Spleen (tissue), 11 donors: ENCODE measurements at regions not wholly inside any gene's neighbourhood (a gene's known extent, or its start where the extent isn't known, plus 50 kb on each side); places are given as distances from the start of the nearest gene placed in this dataset.

Experiments
- DNase-seq: peaks from one replicate; pipeline ENCODE4 v3.0.0-alpha.2; 2020
- H3K27ac ChIP-seq, 8 donors: fragments of 200-600 bp; sonication (generic) in 7 of 8; 1 replicate in 4 of 8; 2 replicates in 4 of 8; pipeline versions ENCODE4 v1.5.0 to v1.8.0; 2016 to 2021; ENCODE audit warnings: inconsistent platforms in 4 of 8, mild to moderate bottlenecking in 4 of 8, moderate library complexity in 1 of 8
- H3K27me3 ChIP-seq, 7 donors: fragments of 200-600 bp; sonication (generic) in 6 of 7; replicated peaks in 1 of 7; 1 replicate in 4 of 7; 2 replicates in 3 of 7; pipeline versions ENCODE4 v1.5.0 to v1.8.0; 2016 to 2021; ENCODE audit warnings: inconsistent platforms in 3 of 7, mild to moderate bottlenecking in 1 of 7
- H3K36me3 ChIP-seq, 6 donors: fragments of 200-600 bp; sonication (generic) in 5 of 6; 1 replicate in 4 of 6; 2 replicates in 2 of 6; pipeline versions ENCODE4 v1.5.0 to v1.8.0; 2016 to 2021; ENCODE audit warnings: inconsistent platforms in 2 of 6
- H3K4me1 ChIP-seq, 6 donors: fragments of 200-600 bp; sonication (generic) in 5 of 6; 1 replicate in 3 of 6; 2 replicates in 3 of 6; pipeline versions ENCODE4 v1.5.0 to v1.8.0; 2016 to 2021; ENCODE audit warnings: inconsistent platforms in 3 of 6
- H3K4me3 ChIP-seq, 8 donors: fragments of 200-600 bp; sonication (generic) in 7 of 8; 1 replicate in 4 of 8; 2 replicates in 4 of 8; pipeline versions ENCODE4 v1.5.0 to v1.8.0; 2016 to 2021; ENCODE audit warnings: inconsistent platforms in 4 of 8, mild to moderate bottlenecking in 4 of 8, moderate library complexity in 2 of 8
- H3K9me3 ChIP-seq, 8 donors: fragments of 200-600 bp; sonication (generic) in 7 of 8; 1 replicate in 4 of 8; 2 replicates in 4 of 8; pipeline versions ENCODE4 v1.5.0 to v1.8.0; 2016 to 2021; ENCODE audit warnings: inconsistent platforms in 4 of 8
- POLR2A ChIP-seq, 3 donors: fragments of 450-650 bp; IDR thresholded peaks; one replicate each; pipeline ENCODE4 v1.5.1; 2017; ENCODE audit warnings: antibody characterized with exemption in 3 of 3, mild to moderate bottlenecking in 1 of 3
- POLR2AphosphoS5 ChIP-seq, 3 donors: sonication (generic); formaldehyde crosslinking; IDR thresholded peaks; one replicate each; pipeline ENCODE4 v1.5.1; 2017; ENCODE audit warnings: antibody characterized with exemption in 3 of 3
- WGBS, 5 donors: extraction: QIAGEN DNeasy Blood & Tissue Kit in 3 of 5; methylation state at CpG; one replicate each; pipeline versions ENCODE4 v1.1.5 to v1.1.7; 2013 to 2018; 5-methylcytosine and 5-hydroxymethylcytosine counted together
- intact Hi-C: fragments of 100-400 bp; cut with DNase I; formaldehyde crosslinking; loops from one replicate; pipeline ENCODE4 v1.15.0; 2023; ENCODE audit warnings: low total_unique reads
- TF ChIP-seq, protein P1 (sequence below), 11 experiments: fragments of 200-600 bp in 7 of 11; fragments of 450-650 bp in 4 of 11; sonication (generic) in 4 of 11; IDR thresholded peaks in 8 of 11; conservative IDR thresholded peaks in 3 of 11; 1 replicate in 7 of 11; 2 replicates in 4 of 11; pipeline versions ENCODE4 v1.4.0 to v1.8.0; 2016 to 2021; ENCODE audit warnings: antibody characterized with exemption in 11 of 11, inconsistent platforms in 4 of 11, mild to moderate bottlenecking in 1 of 11
- donor health status: healthy with polysubstance abuse.
- donor health status: DM: no; HTN: no; CAD: no; lungs with moderate emphysema.
- donor health status: DM: no; HTN: no; CAD: no.
- donor health status: Bipolar disorder and iron deficiency.
- donor health status: healthy.
- donor health status: DM: no; HTN: no; CAD: no.
- donor health status: DM: yes; HTN: yes; CAD: no.

DNA sequence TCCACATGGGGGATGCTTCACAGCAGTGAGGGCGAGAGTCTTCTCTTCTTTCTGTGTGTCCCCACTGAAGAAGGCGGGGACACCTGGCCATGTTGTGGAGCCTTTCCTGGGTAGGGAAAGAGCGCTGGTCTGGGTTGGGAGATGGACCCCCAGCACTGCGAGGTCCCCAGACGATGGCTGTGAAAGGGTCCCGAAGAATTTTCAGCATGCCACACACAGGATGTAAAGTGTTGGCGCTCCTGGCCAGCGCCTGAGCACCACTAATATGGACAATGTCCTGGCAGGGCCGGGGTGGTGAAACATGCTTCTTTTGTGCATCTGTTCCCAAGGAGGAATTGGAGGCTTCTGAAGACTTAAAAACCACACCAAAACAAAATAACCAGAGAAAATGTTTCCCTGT lies 77.2 kb downstream of the GLI2 start:
- 91 to 94% (median 93%) methylated on average over 8 to 9 of the region's 9 CpGs for WGBS, 5 donors

DNA sequence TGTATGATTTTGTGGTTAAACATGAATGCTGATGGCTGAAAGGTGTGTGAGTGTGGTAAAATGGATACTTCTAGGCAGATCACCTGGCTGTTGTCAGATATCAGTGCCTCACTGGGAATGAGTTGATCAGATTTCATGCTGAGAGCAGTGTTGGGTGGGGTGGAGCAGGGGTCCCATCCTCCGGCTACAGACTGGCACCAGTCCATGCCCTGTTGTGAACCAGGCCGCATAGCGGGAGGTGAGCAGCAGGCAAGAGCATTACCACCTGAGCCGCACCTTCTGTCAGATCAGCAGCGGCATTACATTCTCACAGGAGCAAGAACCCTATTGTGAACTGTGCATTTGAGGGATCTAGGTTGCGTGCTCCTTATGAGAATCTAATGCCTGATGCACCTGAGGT lies 78.7 kb downstream of the GLI2 start:
- peak; percentile 61 for DNase-seq

More for the DNA sequence above, 77.2 kb downstream of the GLI2 start:
- no peak overlapping the region for H3K4me3 ChIP-seq
- H3K27me3 ChIP-seq = peaks cover 0 to 12% (median 0%) of the 10 kb centered on the region in 7 donors
- no peaks in the 10 kb centered on the region for H3K36me3 ChIP-seq
- no peaks in the 10 kb centered on the region for H3K9me3 ChIP-seq
- no peaks in the 10 kb centered on the region for H3K4me1 ChIP-seq
- no peak overlapping the region for H3K27ac ChIP-seq
- TF ChIP-seq, protein P1, sequence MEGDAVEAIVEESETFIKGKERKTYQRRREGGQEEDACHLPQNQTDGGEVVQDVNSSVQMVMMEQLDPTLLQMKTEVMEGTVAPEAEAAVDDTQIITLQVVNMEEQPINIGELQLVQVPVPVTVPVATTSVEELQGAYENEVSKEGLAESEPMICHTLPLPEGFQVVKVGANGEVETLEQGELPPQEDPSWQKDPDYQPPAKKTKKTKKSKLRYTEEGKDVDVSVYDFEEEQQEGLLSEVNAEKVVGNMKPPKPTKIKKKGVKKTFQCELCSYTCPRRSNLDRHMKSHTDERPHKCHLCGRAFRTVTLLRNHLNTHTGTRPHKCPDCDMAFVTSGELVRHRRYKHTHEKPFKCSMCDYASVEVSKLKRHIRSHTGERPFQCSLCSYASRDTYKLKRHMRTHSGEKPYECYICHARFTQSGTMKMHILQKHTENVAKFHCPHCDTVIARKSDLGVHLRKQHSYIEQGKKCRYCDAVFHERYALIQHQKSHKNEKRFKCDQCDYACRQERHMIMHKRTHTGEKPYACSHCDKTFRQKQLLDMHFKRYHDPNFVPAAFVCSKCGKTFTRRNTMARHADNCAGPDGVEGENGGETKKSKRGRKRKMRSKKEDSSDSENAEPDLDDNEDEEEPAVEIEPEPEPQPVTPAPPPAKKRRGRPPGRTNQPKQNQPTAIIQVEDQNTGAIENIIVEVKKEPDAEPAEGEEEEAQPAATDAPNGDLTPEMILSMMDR (IDR thresholded peaks at IDR 0.05 in 8 of 11, conservative IDR thresholded peaks at IDR 0.05 in 3 of 11) = no peak
- TF ChIP-seq POLR2AphosphoS5 (IDR thresholded peaks at IDR 0.05) (no peak), POLR2A (IDR thresholded peaks at IDR 0.05) (no peak)
- no peak for DNase-seq
- intact Hi-C loops = no loop called here

DNA sequence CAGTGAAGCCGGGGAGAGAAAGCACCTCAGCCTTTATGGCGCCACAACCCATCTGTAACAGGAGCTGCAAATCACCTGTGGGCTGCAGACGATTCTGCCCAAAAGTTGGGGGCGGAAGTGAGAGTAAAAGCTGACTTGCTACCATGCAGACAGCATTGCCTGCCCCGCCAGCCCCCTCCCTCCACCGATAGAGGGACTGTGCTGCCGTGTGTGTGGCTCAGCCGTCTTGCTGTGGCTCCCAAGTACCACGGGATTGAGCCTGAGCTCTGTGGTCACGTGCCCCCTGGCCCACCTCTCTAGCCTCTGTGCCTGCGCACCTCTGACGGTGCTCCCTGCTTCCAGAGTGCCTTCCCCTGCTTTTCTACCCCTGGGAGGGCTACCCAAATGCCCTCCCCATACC lies 79.6 kb downstream of the GLI2 start:
- Histone ChIP-seq H3K27ac (no peak overlapping the region), H3K27me3 (peaks cover 0 to 12% (median 0%) of the 10 kb centered on the region in 7 donors), H3K36me3 (no peaks in the 10 kb centered on the region), H3K9me3 (no peaks in the 10 kb centered on the region), H3K4me3 (no peak overlapping the region), H3K4me1 (no peaks in the 10 kb centered on the region)
- intact Hi-C loops = no loop called here
- TF ChIP-seq, protein P1 (IDR thresholded peaks at IDR 0.05 in 8 of 11, conservative IDR thresholded peaks at IDR 0.05 in 3 of 11) = no peak
- TF ChIP-seq POLR2AphosphoS5 (IDR thresholded peaks at IDR 0.05) (no peak), POLR2A (IDR thresholded peaks at IDR 0.05) (no peak)
- peak; percentile 69 for DNase-seq
- 66 to 89% (median 84%) methylated on average over 5 to 12 of the region's 12 CpGs for WGBS, 5 donors

More for the DNA sequence above, 78.7 kb downstream of the GLI2 start:
- H3K9me3 ChIP-seq = no peaks in the 10 kb centered on the region
- TF ChIP-seq, protein P1 (IDR thresholded peaks at IDR 0.05 in 8 of 11, conservative IDR thresholded peaks at IDR 0.05 in 3 of 11) = no peak
- TF ChIP-seq POLR2A (IDR thresholded peaks at IDR 0.05) (no peak), POLR2AphosphoS5 (IDR thresholded peaks at IDR 0.05) (no peak)
- peaks cover 0 to 12% (median 0%) of the 10 kb centered on the region in 7 donors for H3K27me3 ChIP-seq
- no peak overlapping the region for H3K4me3 ChIP-seq
- H3K36me3 ChIP-seq = no peaks in the 10 kb centered on the region
- intact Hi-C loops = no loop called here
- H3K4me1 ChIP-seq = no peaks in the 10 kb centered on the region
- 92 to 100% (median 96%) methylated on average over 4 to 6 of the region's 6 CpGs for WGBS, 5 donors
- no peak overlapping the region for H3K27ac ChIP-seq

DNA sequence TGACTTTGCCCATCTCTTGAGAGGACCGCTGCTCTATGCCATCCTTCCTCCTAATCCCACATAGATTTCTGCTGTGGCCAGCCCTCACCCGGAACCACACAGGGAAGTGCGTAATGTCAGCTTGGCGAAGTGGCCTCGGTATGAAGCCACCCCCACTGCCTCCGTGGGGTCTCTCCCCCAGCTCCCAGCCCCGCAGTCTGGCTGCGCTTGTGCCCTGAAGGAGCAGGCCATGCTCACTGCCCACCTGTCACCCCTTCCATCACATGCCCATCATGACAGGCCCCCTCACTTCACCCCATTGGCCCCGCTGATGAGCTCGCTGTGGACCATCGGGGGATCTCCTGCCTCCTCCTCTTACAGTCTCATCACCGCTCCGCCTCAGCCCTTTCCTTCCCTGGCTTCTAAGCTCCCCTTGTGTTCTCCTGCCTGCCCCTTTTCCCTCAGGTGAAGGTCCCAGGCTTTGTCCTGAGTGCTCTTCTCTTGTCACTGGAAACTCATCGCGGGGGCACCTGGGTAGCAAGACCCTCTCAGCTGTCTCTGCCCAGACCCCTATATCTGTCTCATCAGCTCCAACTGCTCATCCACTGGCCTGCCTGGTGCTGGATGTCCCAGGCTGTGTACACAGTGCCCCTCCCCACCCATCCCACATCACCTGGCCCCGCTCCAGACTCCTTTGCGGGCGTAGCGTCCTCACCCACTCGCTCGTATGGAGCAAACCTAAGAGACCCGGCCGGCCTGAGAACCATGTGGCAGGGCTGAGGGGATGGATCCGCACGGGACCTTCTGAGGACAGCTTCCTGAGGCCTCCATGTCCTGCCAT lies 81.7 kb downstream of the GLI2 start:
- Histone ChIP-seq H3K9me3 (no peaks in the 10 kb centered on the region), H3K4me3 (no peak overlapping the region), H3K27me3 (peaks cover 0 to 12% (median 0%) of the 10 kb centered on the region in 7 donors), H3K27ac (no peak overlapping the region), H3K4me1 (no peaks in the 10 kb centered on the region), H3K36me3 (no peaks in the 10 kb centered on the region)
- peak; percentile 71 for DNase-seq
- 92 to 95% (median 93%) methylated on average over 23 to 25 of the region's 25 CpGs for WGBS, 5 donors
- TF ChIP-seq POLR2A (IDR thresholded peaks at IDR 0.05) (no peak), POLR2AphosphoS5 (IDR thresholded peaks at IDR 0.05) (no peak)
- TF ChIP-seq, protein P1 (IDR thresholded peaks at IDR 0.05 in 8 of 11, conservative IDR thresholded peaks at IDR 0.05 in 3 of 11) = no peak
- intact Hi-C loops = no loop called here
